SK-N-SH (cell line): ENCODE measurements at regions not wholly inside any gene's neighbourhood (a gene's known extent, or its start where the extent isn't known, plus 50 kb on each side); places are given as distances from the start of the nearest gene placed in this dataset.

Experiments
- CTCF ChIA-PET: fragments of 300-600, 350-600 bp; formaldehyde crosslinking; extraction: SDS; loops from one replicate; lab custom pipeline; 2021; lab: Yijun Ruan, JAX
- POLR2A ChIA-PET: fragments of 350-600 bp; sonication (Branson Sonifier 250); formaldehyde crosslinking; extraction: SDS; loops from one replicate; lab custom pipeline; 2020; ENCODE audit warnings: antibody characterized with exemption, inconsistent platforms; lab: Yijun Ruan, JAX
- DNase-seq: peaks from one replicate; pipeline ENCODE4 v3.0.0; 2012
- H2AFZ ChIP-seq: fragments of 200-600 bp; sonication (generic); 2 replicates; pipeline ENCODE4 v1.8.1; 2016; ENCODE audit warnings: antibody characterized with exemption, mild to moderate bottlenecking, low read depth
- H3F3A ChIP-seq: fragments of 200-600 bp; sonication (generic); replicated peaks from 2 replicates; pipeline ENCODE3; 2016; ENCODE audit warnings: antibody characterized with exemption, mild to moderate bottlenecking; ENCODE audit not compliant: insufficient read depth
- H3K27ac ChIP-seq, 2 experiments: fragments of 200-500 bp in 1 of 2; fragments of 200-600 bp in 1 of 2; sonication (Bioruptor generic) in 1 of 2; sonication (generic), shearing (Covaris generic) in 1 of 2; 2 replicates each; pipeline versions ENCODE4 v1.5.1 to v1.6.1; 2014 to 2016; ENCODE audit warnings: low read depth in 2 of 2, inconsistent platforms in 1 of 2, low read length in 1 of 2, mild to moderate bottlenecking in 1 of 2, mixed read lengths in 1 of 2
- H3K27me3 ChIP-seq: fragments of 200-600 bp; sonication (generic), shearing (Covaris generic); 2 replicates; pipeline ENCODE4 v1.6.1; 2016; ENCODE audit warnings: mixed run types; ENCODE audit not compliant: insufficient read depth
- H3K36me3 ChIP-seq, 2 experiments: fragments of 200-500 bp in 1 of 2; fragments of 200-600 bp in 1 of 2; sonication (Bioruptor generic) in 1 of 2; sonication (generic) in 1 of 2; replicated peaks in 1 of 2; 2 replicates each; pipeline versions ENCODE3 to v1.5.1; 2014 to 2016; ENCODE audit warnings: low read length in 1 of 2, mild to moderate bottlenecking in 1 of 2; ENCODE audit not compliant: insufficient read depth in 2 of 2, control insufficient read depth in 1 of 2
- H3K4me1 ChIP-seq, 2 experiments: fragments of 200-500 bp in 1 of 2; fragments of 200-600 bp in 1 of 2; sonication (Bioruptor generic) in 1 of 2; sonication (generic), shearing (Covaris generic) in 1 of 2; 2 replicates each; pipeline versions ENCODE4 v1.5.1 to v1.6.1; 2014 to 2016; ENCODE audit warnings: low read depth in 1 of 2, low read length in 1 of 2, mixed run types in 1 of 2; ENCODE audit not compliant: insufficient read depth in 2 of 2, control insufficient read depth in 1 of 2
- H3K4me2 ChIP-seq: fragments of 200-600 bp; sonication (generic), shearing (Covaris generic); 2 replicates; pipeline ENCODE4 v1.6.1; 2017; ENCODE audit warnings: mixed run types
- H3K4me3 ChIP-seq, 2 experiments: fragments of 200-500 bp in 1 of 2; fragments of 200-600 bp in 1 of 2; sonication (Bioruptor generic) in 1 of 2; sonication (generic), shearing (Covaris generic) in 1 of 2; 2 replicates each; pipeline versions ENCODE4 v1.5.1 to v1.8.1; 2014 to 2016; ENCODE audit warnings: low read depth in 2 of 2, inconsistent platforms in 1 of 2, low read length in 1 of 2, mild to moderate bottlenecking in 1 of 2, mixed read lengths in 1 of 2, moderate library complexity in 1 of 2
- H3K79me2 ChIP-seq: fragments of 200-600 bp; sonication (generic); 2 replicates; pipeline ENCODE4 v1.8.1; 2017; ENCODE audit warnings: mild to moderate bottlenecking; ENCODE audit not compliant: insufficient read depth
- H3K9ac ChIP-seq: fragments of 200-600 bp; sonication (generic); 2 replicates; pipeline ENCODE4 v1.6.1; 2017; ENCODE audit warnings: mixed run types
- H3K9me2 ChIP-seq: fragments of 200-600 bp; sonication (generic); 2 replicates; pipeline ENCODE4 v1.6.1; 2017; ENCODE audit warnings: mixed run types
- H3K9me3 ChIP-seq: fragments of 200-600 bp; sonication (generic); 2 replicates; pipeline ENCODE4 v1.6.1; 2017; ENCODE audit warnings: mixed run types, mild to moderate bottlenecking, moderate library complexity
- H4K20me1 ChIP-seq: fragments of 200-600 bp; sonication (generic); 2 replicates; pipeline ENCODE4 v1.6.1; 2017; ENCODE audit warnings: mild to moderate bottlenecking, mixed run types; ENCODE audit not compliant: insufficient read depth
- EP300 ChIP-seq, 2 experiments: IDR thresholded peaks; 2 replicates each; pipeline versions ENCODE4 v1.4.0 to v1.6.1; 2012; ENCODE audit warnings: borderline replicate concordance in 1 of 2, low read depth in 1 of 2, low read length in 1 of 2
- GATA2 ChIP-seq: sonication (generic); formaldehyde crosslinking; IDR thresholded peaks from 2 replicates; pipeline ENCODE4 v1.5.0; 2020; ENCODE audit warnings: mild to moderate bottlenecking, missing genetic modification reagents
- MEF2A ChIP-seq: IDR thresholded peaks from 2 replicates; pipeline ENCODE4 v1.4.0; 2012; ENCODE audit warnings: low read depth, borderline replicate concordance
- NFIC ChIP-seq: IDR thresholded peaks from 2 replicates; pipeline ENCODE4 v1.4.0; 2012; ENCODE audit warnings: borderline replicate concordance
- NRF1 ChIP-seq: IDR thresholded peaks from 2 replicates; pipeline ENCODE4 v1.6.1; 2012; ENCODE audit warnings: low read depth, mild to moderate bottlenecking, low read length
- RAD21 ChIP-seq: IDR thresholded peaks from 2 replicates; pipeline ENCODE4 v1.6.1; 2012; ENCODE audit warnings: mild to moderate bottlenecking, low read length
- SMC3 ChIP-seq: IDR thresholded peaks from 2 replicates; pipeline ENCODE4 v1.6.1; 2012; ENCODE audit warnings: low read depth, low read length, improper control_type of control experiment
- TAF1 ChIP-seq: IDR thresholded peaks from 2 replicates; pipeline ENCODE4 v1.6.1; 2012; ENCODE audit warnings: low read depth, mild to moderate bottlenecking, low read length, moderate library complexity, borderline replicate concordance
- TCF12 ChIP-seq: IDR thresholded peaks from 2 replicates; pipeline ENCODE4 v1.4.0; 2012
- WGBS: methylation state at CpG from one replicate; pipeline ENCODE4 v1.1.6; 2017; ENCODE audit warnings: low lambda C conversion rate; 5-methylcytosine and 5-hydroxymethylcytosine counted together
- TF ChIP-seq, protein P1 (sequence below): fragments of 200-600 bp; sonication (generic); IDR thresholded peaks from 2 replicates; pipeline ENCODE4 v1.6.1; 2017; ENCODE audit warnings: antibody characterized with exemption, mild to moderate bottlenecking, moderate library complexity

DNA sequence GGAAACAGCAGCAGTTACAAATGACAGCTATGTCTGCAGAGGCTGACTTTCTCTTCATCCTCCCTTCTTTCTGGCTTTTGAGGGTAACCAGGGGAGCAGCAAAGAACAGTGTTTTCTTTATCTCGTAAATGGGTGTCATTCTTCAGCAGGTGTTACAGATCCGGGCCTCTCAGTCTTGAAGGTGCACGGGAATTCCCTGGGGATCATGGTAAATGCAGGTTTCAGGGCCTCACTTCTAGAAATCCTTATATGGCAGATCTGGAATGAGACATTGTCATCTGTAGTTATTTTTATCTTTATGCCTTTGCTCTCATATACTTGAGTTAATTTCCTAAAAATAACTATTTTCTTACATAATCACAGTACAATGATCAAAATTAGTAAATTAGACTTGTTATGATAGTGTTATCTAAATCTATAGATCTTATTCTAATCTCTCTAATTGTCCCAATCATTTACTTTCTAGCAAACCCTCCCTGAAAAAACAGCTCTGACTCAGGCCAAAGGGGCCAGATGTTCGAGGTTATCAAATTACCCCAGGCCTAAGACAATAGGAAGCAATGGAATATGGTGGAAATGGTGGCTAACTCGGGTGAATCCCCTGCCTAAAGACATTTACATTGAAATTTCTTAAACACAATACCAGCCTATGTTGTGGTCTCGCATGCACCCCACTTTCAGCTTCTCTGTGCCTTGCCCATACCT lies 145.0 kb downstream of the CAND1 start:
- 45% methylated on average over 6 of the region's 6 CpGs for WGBS
- H3F3A ChIP-seq = no peaks in the 10 kb centered on the region
- no peaks in the 10 kb centered on the region for H3K9me3 ChIP-seq
- ChIA-PET CTCF (interaction anchor here (1.6 to 2.5 kb wide), 5 partner anchors 10 to 388 kb away, joined by 5 to 12 read pairs (median 8); no protein-coding TSS in a partner anchor), POLR2A (no interaction called here)
- H3K9me2 ChIP-seq = no peaks in the 10 kb centered on the region
- peak; percentile 22 for DNase-seq
- H3K4me3 ChIP-seq = no peak overlapping the region
- no peaks in the 10 kb centered on the region for H3K79me2 ChIP-seq
- no peak overlapping the region for H2AFZ ChIP-seq
- no peak overlapping the region for H3K4me2 ChIP-seq
- no peak overlapping the region for H3K9ac ChIP-seq
- H3K4me1 ChIP-seq = peaks cover 0 to 10% of the 10 kb centered on the region in 2 experiments; a peak in 1 of 4 replicates
- H3K36me3 ChIP-seq = no peaks in the 10 kb centered on the region
- peak; percentile 25; the same call in 1 of the 2 replicates for TF ChIP-seq GATA2
- no peak for TF ChIP-seq SMC3
- 0 out of 2 replicates have a peak, but pooled peaks have one; percentile 7 for TF ChIP-seq TCF12
- no peak for TF ChIP-seq NFIC
- TF ChIP-seq TAF1 = no peak
- no peak overlapping the region for H3K27ac ChIP-seq
- no peaks in the 10 kb centered on the region for H4K20me1 ChIP-seq
- no peaks in the 10 kb centered on the region for H3K27me3 ChIP-seq

DNA sequence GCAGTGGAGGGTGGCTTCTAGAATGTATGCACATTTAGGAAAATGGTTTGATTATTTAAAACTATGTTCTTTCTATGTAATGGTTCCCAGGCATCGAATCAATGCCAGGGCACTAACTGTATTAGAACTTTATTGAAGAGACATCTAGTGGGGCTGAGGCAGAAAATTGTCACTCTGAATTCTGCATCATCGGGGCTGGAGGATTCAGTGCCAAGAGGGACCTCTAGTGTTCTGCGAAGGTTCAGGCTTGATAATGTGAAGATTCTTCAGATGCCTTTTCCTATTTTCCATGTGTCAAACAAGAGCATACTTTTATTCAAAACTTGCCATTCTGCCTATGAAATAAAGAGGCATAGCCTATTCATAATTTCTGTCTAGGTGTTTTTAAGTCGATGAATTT lies 146.3 kb downstream of the CAND1 start:
- ChIA-PET CTCF (interaction anchor here (1.9 kb wide), 2 partner anchors 17 to 389 kb away, joined by 5 to 6 read pairs; no protein-coding TSS in a partner anchor), POLR2A (no interaction called here)
- H3K9me2 ChIP-seq = no peaks in the 10 kb centered on the region
- H4K20me1 ChIP-seq = no peaks in the 10 kb centered on the region
- no peaks in the 10 kb centered on the region for H3F3A ChIP-seq
- no peak for TF ChIP-seq EP300 (IDR thresholded peaks at IDR 0.05; ENCODE audit: borderline replicate concordance in 1 of 2, low read depth in 1 of 2, low read length in 1 of 2)
- TF ChIP-seq TAF1 = no peak
- peak; percentile 81 for TF ChIP-seq RAD21
- TF ChIP-seq, protein P1, sequence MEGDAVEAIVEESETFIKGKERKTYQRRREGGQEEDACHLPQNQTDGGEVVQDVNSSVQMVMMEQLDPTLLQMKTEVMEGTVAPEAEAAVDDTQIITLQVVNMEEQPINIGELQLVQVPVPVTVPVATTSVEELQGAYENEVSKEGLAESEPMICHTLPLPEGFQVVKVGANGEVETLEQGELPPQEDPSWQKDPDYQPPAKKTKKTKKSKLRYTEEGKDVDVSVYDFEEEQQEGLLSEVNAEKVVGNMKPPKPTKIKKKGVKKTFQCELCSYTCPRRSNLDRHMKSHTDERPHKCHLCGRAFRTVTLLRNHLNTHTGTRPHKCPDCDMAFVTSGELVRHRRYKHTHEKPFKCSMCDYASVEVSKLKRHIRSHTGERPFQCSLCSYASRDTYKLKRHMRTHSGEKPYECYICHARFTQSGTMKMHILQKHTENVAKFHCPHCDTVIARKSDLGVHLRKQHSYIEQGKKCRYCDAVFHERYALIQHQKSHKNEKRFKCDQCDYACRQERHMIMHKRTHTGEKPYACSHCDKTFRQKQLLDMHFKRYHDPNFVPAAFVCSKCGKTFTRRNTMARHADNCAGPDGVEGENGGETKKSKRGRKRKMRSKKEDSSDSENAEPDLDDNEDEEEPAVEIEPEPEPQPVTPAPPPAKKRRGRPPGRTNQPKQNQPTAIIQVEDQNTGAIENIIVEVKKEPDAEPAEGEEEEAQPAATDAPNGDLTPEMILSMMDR = peak; percentile 45
- TF ChIP-seq MEF2A = no peak
- no peak for TF ChIP-seq NRF1
- TF ChIP-seq SMC3 = peak; percentile 59
- no peaks in the 10 kb centered on the region for H3K9me3 ChIP-seq
- H3K4me2 ChIP-seq = no peak overlapping the region
- DNase-seq = peak; percentile 17
- no peaks in the 10 kb centered on the region for H3K79me2 ChIP-seq
- no peak overlapping the region for H3K9ac ChIP-seq
- no peak overlapping the region; a peak in 1 of 4 replicates for H3K4me3 ChIP-seq
- H3K27me3 ChIP-seq = no peaks in the 10 kb centered on the region
- no peaks in the 10 kb centered on the region for H3K36me3 ChIP-seq
- H3K27ac ChIP-seq = no peak overlapping the region
- no peak overlapping the region for H2AFZ ChIP-seq
- H3K4me1 ChIP-seq = peaks cover 0 to 12% of the 10 kb centered on the region in 2 experiments; a peak in 1 of 4 replicates
- 64% methylated on average over 4 of the region's 4 CpGs for WGBS
